GM21576 (cell line): ENCODE measurements at regions not wholly inside any gene's neighbourhood (a gene's known extent, or its start where the extent isn't known, plus 50 kb on each side); places are given as distances from the start of the nearest gene placed in this dataset.

Experiments
- ATAC-seq: cut with Tn5 transposase; IDR thresholded peaks from one replicate; pipeline ENCODE4 v1.9.1; 2021; ENCODE audit warnings: mild to moderate bottlenecking, moderate library complexity; ENCODE audit not compliant: unreplicated experiment

DNA sequence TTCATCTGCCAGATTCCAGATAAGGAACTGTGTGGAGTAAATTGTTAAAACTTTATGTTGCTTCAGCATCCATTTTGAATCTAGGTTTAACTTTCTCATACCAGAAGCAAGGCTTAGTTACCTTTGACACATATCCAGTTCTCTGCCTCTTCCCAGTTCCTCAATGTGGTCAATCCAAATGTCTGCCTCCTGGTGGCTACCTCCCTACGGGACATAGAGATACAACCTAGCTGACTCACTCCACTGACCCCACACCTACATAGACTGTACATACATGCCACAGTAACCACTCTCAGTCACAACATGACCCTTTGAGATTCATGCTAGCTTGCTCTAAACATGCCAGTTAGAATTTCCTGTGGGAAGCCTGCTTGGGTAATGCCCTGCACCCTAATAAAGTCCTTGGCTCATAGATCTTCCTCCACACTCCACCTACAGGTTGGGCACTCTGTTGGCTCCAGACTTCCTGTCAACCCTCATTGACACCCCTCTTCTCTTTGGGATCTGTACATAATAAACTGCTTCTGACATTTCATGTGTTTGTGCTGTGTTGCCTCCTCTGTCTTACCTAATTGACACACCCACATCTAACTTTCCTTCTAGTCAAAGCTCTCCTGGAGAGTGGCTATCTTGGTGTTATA lies 278.1 kb downstream of the HTR7 start:
- ATAC-seq = no peak

DNA sequence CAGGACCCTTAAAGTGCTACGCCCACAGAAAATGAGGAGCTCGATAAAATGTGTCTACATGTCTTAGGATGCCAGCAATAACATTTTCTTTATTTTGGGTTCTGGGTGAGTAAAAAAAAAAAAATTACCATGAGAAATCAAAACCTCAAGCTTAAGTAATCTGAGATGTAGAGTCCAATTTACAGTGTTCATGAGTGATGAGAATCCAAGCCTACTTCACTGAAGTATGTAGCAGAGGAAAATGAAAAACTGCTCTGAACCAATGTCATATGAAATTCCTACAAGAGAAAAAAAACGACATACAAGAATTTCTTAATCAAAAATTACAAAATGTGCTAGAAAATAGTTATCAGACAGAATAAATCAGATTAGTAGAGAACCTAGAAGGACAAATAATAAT lies 274.4 kb downstream of the HTR7 start:
- no peak for ATAC-seq

DNA sequence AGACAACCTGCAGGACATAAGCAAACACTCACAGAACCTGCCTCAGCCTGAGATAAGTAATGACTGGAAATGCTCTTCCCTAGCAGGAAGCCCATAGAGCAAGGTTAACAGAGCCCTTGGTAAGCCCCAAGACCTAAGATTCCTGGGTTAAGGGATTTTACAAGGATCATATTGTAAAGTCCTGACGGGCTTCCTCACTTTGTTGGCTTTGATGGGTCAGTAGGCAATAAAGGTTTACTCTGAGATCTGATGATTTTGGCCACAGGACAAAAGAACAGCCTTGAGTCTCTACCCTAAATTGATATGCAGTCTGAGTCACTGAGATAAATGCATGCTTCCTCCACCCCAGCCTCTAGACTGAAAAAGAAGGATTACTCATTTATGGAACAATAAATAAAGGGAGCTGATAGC lies 270.8 kb downstream of the HTR7 start:
- ATAC-seq = no peak

DNA sequence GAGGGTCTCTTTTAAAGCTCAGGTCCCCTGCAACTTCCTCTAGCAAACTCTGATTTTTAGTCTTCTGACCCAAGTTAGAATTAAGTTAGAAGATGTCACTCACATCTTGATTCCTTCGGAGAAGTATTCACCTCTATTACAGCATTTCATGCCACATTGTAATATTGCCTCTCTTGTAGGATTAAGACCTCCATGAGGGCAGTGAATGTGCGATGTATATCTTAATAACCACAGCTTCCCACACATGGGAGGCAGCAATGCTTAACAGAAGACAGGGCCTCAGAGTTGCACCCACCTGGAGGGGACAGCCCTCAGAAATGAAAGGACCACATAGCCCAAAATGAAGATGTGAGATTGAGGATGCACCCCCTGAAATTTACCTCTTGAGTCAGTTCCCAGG lies 270.3 kb downstream of the HTR7 start:
- ATAC-seq = no peak

DNA sequence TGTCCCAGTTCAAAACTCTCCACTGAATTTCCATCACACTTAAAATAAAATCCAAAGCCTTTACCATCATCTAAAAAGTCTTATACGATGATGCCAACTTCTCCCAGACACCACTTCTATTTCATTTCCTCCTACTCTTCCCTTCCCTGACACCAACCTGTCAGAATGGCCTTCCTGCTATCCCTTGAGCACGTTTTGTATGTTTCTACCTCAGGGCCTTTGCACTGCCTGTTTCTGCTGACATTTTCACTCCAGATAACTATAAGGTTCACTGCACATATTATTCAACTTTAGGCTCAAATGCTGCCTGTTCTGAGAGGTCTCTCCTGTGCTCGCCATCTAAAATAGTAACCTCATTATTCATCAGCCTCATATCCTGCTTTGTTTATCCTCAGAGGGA lies 269.6 kb downstream of the HTR7 start:
- no peak for ATAC-seq

DNA sequence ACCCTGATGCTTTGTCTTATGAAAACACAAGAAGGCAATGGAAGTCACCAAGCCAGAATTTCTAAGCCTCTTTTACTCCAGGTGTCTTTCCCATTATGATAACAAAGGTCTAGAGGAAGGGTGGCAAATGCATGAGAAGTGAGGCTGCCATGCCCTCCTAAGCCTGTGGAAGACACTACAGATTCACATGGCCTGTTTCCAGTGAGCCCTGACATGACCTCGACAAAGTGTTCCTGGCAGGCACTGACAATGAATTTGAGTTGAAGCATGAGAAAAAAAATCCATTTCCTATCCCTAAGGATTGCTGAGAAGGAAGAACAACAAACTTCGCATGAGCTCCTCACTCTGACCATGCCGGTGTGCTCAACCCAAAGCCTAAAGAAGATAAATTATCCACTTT lies 268.0 kb downstream of the HTR7 start:
- ATAC-seq = no peak

DNA sequence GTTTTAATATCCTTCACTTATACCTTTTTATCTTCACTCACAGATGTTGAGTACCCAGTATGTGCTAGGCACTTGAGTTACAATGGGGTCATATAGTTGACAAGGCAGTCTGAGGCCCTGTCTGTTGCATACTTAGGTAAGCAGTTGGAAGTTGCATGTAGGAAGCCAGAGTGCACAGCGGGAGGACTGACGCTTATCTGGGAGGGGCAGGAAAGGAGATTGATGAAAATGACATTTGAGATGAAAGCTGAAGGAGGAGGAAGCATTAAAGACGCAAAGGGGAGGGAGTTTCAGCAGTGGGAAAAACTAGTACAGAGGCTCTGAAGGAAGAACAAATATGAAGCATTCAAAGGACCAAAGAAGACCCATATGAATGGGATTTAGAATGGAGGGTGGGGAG lies 266.2 kb downstream of the HTR7 start:
- no peak for ATAC-seq

DNA sequence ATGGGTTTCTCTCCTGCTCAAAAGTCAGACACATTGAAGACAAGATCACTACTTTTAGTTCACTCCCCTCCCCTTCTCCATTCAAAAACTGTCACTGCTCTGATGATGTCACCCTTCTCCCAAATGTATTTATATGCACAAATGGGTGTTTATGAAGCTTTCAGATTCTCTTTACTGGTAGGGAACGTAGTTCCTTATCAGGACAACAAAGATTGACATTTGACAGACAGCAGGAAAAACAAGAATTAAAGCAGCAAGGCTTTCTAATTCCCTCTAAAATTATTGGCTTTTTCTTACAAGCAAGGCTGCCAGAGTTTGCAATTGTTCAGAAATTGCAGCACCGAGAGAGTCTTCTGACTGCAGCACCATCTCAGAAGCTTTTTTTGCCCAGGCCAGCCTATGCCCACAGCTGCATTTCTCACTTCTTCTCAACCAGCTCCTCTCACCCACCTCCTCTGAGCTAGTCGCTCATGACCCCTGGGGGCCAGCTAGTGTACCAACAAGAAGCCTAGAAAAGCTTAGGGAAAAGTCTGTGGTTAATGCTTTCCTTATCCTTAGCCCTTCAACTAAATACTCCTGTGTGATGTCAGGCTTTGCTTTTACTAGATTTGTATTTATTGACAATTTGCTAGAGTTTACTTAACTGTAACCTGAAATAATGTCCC lies 265.1 kb downstream of the HTR7 start:
- no peak for ATAC-seq

DNA sequence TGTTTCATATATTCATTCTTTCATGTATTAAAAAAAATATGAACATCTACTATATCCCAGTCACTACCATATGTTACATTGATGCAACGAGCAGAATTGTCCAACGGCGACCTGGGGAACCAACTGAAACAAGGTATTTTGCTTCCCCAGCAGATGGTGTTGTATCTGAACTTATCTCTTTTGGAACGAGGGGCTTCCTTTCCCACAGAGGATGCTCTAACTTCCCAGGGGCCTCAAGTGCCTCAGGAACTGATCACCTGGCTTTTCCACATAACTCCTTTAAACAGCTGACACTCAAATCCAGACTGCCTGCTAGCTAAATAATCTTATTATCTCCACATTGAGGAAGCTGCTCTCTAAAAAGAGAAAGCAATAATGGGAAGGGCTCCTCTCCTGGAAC lies 259.3 kb downstream of the HTR7 start:
- ATAC-seq = no peak

DNA sequence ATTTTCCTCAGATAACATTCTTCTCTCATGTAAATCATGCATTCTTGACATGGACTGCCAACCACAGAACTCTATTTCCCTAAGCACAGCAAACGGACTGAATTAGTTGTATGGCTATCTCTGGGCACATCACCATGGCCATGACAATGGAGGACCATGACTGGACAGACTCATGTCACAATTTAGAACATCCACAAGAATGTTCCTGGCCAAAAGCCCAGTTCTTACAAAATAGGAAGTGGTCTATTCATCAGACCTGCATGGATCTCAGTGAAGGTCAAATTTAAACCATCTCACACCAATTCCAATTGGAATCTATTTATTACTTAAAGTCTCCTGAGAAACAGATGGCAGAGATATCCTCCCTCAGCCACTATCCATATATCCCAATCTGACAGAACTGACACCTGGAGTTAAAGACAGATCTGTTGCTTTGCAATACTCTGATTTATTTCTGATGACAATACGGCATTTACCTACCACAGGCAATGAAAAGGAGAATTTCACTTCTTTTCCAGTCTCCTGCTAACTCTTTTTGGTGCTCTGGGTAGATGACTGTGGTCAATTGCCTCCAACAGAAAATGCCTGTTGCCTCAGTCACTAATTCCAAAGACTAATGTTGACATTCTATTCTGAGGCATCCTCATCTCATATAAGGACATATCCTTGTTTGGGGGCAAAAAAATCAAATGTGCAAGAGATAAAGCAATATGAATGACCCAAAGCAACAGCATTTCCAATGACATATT lies 254.8 kb downstream of the HTR7 start:
- no peak for ATAC-seq

DNA sequence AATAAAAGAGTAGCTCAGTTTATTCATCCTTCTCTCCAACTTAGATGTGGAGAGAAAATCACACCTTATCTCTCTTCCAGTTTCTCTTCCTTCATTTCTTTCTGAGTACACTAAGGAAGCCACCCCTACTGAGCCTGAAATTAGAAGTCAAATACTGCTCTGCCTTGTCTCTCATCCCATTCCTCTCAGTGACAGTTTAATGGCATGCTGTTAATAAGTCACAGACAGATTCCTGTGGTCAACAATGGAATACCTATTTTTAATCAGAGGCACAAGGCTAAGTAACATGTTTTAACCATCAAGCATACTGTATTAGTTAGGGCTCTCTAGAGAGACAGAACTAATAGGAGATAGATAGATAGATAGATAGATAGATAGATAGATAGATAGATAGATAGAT lies 253.2 kb downstream of the HTR7 start:
- no peak for ATAC-seq

DNA sequence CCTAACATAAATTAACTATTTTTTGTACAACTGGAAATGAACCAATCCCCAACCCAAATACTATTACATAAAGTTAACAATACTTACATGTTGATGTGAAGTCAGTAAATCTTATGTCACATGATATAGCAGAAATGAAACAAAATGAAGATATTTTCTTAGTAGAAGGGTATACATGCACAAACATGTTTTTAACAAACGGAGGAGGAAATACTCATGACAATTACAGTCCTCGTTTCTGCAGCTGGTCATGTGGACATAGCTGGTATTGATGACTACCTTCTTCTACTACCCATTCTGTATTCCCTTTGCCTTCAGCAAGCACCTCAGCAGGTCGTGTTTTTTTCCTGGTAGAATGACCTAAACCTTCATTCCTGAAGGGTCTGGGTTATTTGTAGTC lies 252.3 kb downstream of the HTR7 start:
- ATAC-seq = no peak

DNA sequence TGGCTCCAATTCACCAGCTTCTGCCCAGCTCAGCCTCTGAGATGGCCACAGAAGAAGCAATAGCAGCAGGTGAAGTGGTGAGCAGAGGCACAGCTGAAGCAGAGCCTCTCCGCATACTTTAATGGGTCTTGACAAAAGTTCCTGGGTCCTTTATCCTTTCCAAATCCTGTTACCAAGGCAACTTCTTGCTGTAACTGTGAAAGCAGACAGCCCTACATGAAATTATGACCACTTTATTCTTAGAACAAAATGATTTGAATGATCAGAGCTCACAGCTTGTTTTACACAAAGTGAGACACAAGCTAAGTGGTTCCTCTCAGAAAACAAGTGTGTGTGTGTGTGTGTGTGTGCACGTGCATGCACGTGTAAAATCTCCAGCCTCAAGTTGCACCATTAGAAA lies 245.6 kb downstream of the HTR7 start:
- no peak for ATAC-seq

DNA sequence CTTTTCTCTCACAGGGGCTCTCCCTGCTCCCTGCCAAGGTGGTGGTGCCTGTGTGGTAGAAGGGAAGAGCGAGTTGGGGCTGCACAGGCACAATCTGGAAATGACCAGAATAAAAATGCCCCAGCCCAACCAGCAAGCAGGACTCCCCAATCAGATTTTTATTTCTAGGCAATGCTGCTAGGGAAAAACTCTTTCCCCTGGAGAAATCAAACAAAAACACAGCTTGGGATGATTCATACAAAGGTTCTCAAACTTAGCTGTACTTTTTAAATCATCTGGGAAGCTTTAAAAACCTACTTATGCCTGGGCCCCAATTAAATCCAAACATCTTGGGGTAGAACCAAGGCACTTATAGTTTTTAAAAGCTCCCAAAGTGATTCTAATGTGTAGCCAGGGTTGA lies 243.2 kb downstream of the HTR7 start:
- ATAC-seq = no peak

DNA sequence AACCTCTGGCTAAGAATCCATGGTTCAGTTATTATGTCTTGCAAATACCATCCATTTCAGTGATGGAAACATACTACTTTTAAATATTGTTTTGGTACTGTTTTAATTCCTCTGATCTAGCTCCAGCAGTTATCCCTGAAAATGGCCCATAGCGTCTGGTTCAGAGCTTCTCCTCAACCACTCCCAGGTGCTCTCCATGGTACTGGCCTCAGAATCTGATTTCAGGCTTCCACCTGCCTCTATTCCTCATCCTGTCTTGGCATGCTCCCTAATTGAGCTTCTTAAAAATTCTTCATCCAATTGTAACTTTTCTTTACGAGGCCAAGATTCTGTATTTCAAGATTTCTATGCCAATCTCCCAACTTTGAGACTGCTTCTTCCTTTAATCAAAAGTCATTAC lies 236.3 kb downstream of the HTR7 start:
- no peak for ATAC-seq

DNA sequence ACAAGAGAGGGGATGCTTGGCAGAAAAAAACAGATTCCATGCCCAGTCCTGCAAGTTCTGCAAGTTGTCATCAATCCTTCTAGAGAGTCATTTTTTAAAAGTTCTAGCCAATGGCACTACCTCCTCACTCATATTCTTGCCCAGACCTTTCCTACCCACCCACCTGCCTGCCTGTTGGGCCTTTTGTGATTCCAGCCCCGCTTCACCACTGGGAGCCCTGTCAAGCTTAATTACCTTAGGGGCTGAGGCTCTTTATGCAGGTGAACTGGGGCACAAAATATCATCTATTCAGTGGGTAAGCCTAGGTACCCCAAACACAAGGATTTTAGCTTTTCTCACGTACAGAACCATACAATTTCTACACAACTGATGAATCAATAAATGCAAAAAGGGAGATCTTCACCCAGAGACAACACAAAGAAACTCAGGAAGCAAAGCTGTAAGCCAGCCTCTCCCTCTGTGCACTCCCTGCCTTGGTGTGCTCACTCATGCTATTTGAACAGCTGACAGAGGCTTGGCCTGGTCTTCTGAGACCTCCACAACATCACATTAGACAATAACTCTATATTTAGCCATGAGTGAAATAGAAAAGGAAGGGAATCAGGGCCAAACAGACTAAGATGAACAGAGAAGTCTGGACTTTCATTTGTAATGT lies 222.6 kb downstream of the HTR7 start:
- no peak for ATAC-seq

DNA sequence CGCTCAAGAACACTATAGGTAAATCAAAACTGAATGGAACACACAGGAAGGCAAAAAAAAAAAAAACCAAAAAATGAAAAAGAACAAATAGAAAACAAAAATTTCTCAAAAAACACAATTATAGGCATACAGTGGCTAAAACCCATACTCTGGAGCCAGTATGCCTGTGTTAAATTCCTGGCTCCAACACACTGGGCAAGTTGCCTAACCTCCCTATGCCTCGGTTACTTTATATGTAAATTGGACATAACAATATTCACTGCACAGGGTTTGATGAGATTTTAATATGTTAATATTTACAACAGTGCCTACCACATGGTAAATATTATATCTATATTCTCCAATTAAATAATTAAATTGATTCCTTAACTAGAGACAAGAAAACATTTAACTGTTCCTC lies 217.1 kb downstream of the HTR7 start:
- no peak for ATAC-seq

DNA sequence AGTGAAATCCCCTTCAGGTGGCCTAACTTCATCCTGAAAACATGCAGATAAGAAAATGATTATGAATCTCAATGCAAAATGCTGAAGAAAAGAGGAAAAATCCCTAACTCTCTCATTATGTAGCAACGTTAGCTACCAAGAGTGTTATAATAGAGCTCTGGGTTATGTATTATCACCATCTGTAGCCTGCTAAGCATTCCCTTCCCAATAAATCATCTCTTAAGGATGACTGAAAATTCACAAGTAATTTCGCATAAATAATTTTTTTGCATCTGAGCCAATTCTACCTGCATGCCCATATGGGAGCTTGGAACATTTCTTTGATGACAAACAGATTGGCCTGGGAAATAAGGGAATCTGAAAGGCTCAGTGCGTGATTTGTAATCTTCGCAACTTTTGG lies 216.1 kb downstream of the HTR7 start:
- no peak for ATAC-seq

DNA sequence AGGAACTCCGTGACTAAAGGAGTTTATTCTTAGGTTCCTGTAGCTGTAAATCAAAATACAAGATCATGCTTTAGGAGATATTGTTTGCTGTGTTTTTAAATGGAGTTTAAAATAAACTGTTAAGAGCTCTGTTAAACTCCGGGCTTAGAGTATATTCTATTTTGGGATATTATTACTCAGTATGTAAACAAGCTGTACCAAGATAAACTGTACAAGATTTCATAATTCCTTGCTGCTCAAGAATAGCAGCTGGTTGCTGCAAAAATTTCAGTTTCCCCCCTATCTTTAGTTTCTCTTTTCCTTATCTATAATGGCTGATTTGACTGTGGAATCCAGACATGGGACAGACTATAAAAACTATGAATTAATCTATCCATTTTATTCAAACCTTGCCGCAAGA lies 215.7 kb downstream of the HTR7 start:
- no peak for ATAC-seq

DNA sequence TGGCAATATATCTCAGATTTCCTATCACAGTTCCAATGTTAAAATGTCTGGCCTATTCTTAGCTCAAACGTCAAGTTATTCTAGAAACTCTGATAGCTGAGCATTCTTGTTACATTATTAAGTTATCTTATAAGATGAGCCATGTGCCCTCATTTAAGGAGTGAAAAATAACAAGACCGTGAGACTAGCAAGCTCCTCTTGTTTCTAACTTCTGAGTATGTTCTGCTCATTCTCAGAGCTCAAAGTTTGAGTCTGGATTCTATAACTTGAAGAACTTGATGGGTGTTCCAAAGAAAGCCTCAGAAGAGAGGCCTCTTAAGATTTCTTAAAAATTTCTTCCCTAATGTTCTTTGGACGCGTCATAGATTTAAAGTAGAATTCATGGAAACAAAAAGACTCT lies 215.2 kb downstream of the HTR7 start:
- ATAC-seq = no peak

DNA sequence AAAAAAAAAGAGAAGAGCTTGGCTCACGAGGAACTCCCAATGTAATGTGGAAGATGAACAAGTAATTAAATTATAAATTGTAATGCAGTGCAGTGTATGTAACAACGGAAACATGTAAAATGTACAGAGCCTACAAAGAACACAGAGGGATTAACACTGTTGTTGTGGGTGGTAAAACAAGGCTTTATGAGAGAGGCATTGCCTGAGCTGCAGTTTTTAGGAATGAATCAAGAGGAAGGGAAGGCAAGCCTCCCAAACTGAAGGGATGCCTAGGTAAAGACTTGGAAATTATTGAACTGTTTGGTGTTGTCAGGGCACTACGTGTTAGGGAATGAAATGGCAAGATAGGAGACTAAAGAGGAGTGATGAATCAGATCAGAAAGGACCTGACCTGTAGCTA lies 213.7 kb downstream of the HTR7 start:
- ATAC-seq = no peak

DNA sequence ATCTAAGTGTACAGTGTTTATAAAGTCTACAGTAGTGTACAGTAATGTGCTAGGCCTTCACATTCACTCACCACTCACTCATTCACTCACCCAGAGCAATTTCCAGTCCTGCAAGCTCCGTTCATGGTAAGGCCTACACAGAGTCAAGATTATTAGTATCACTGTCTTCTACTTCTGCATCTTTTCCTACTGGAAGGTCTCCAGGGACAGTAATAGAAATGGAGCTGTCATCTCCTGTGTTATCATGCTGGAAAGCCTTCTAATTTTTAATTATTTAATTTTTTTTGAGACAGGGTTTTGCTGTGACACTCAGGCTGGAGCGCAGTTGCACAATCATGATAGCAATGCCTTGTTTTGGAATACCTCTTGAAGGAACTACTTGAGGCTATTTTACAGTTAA lies 207.0 kb downstream of the HTR7 start:
- ATAC-seq = no peak
